ENCODE measurements at regions not wholly inside any gene's neighbourhood (a gene's known extent, or its start where the extent isn't known, plus 50 kb on each side); places are given as distances from the start of the nearest gene placed in this dataset.
A peak's percentile ranks its signal among the peaks of the same experiment; 100 is the strongest.

- no peak overlapping the region for H3K4me3 ChIP-seq (ENCODE audit: low read length)
Measured at GRCh38 chr1:209309198-209309597, 274.3 kb upstream of the CAMK1G start.

GRCh38 chr1:209311770-209312169 lies 271.7 kb upstream of the CAMK1G start:
- no peak for TF ChIP-seq CTCF (IDR thresholded peaks at IDR 0.05; ENCODE audit: insufficient read depth, low read depth, low read length, missing control alignments)

More at GRCh38 chr1:209309198-209309597, 274.3 kb upstream of the CAMK1G start:
- DNase-seq (ENCODE audit: low read depth), result no peak
- TF ChIP-seq CTCF (IDR thresholded peaks at IDR 0.05; ENCODE audit: insufficient read depth, low read depth, low read length, missing control alignments), result no peak

GRCh38 chr1:209316929-209317328 lies 266.6 kb upstream of the CAMK1G start:
- no peak for TF ChIP-seq CTCF (IDR thresholded peaks at IDR 0.05; ENCODE audit: insufficient read depth, low read depth, low read length, missing control alignments)
- H3K4me3 ChIP-seq (ENCODE audit: low read length), result no peak overlapping the region
- no peak for DNase-seq (ENCODE audit: low read depth)

More at GRCh38 chr1:209311770-209312169, 271.7 kb upstream of the CAMK1G start:
- H3K4me3 ChIP-seq (ENCODE audit: low read length), result no peak overlapping the region
- DNase-seq (ENCODE audit: low read depth), result no peak

- no peak for TF ChIP-seq CTCF (IDR thresholded peaks at IDR 0.05; ENCODE audit: insufficient read depth, low read depth, low read length, missing control alignments)
- DNase-seq (ENCODE audit: low read depth), result peak; percentile 69
- H3K4me3 ChIP-seq (ENCODE audit: low read length), result no peak overlapping the region
Measured at GRCh38 chr1:209318181-209319056, 265.1 kb upstream of the CAMK1G start.

GRCh38 chr1:209319057-209319432 lies 264.5 kb upstream of the CAMK1G start:
- H3K4me3 ChIP-seq (ENCODE audit: low read length), result no peak overlapping the region
- DNase-seq (ENCODE audit: low read depth), result peak; percentile 4

GRCh38 chr1:209319549-209319948 lies 264.0 kb upstream of the CAMK1G start:
- peak; percentile 80 for DNase-seq (ENCODE audit: low read depth)
- H3K4me3 ChIP-seq (ENCODE audit: low read length), result no peak overlapping the region
- no peak for TF ChIP-seq CTCF (IDR thresholded peaks at IDR 0.05; ENCODE audit: insufficient read depth, low read depth, low read length, missing control alignments)

More at GRCh38 chr1:209319057-209319432, 264.5 kb upstream of the CAMK1G start:
- TF ChIP-seq CTCF (IDR thresholded peaks at IDR 0.05; ENCODE audit: insufficient read depth, low read depth, low read length, missing control alignments), result no peak
